ENCODE measurements at regions not wholly inside any gene's neighbourhood (a gene's known extent, or its start where the extent isn't known, plus 50 kb on each side); places are given as distances from the start of the nearest gene placed in this dataset.
A peak's percentile ranks its signal among the peaks of the same experiment; 100 is the strongest.

DNA sequence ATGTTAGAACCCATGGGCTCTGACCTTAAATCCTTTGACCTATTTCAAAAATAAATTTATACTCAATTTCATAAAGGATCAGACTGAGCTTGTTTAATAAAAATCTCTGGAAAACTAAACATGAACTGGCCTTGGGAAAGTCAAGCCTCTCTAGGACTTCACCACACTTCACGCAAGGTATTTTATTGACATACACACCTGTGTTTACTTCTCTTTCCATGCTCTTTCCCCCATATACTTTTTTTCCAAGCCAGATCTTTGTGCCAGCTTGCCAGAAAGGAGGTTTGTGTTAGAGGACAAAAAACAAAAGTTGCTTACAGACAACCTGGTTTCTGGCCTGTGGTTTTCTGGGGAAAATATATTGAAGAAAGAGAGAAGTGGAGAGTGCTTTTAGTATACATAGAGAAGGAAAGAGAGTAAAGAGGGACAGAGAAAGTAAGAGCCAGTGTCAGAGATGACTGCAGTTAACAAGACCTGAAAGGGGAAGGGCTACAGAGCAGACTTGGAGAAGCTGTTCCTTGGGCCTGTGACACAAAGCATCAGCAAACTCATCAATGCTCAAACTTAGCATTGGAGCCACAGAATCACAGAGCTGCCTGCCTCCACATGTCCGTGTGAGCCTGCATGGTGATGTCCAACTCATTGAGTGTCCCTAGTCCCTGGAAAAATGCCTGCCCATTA is 77.3 kb upstream of the TMTC2 start:
- intact Hi-C loops (cut with micrococcal nuclease; ENCODE audit: unreplicated experiment): no loop called here
- POLR2A ChIA-PET (ENCODE audit: unreplicated experiment): no interaction called here
- Histone ChIP-seq H3K36me3 (ENCODE audit: low read depth) (no peaks in the 10 kb centered on the region), H3K27ac (no peak overlapping the region), H3K79me2 (ENCODE audit: low read depth) (no peaks in the 10 kb centered on the region), H3K9me2 (ENCODE audit: insufficient read depth) (no peaks in the 10 kb centered on the region; the same call in 1 of the 2 replicates), H3K4me3 (no peak overlapping the region), H3K27me3 (ENCODE audit: insufficient read depth, low read depth) (no peaks in the 10 kb centered on the region), H3K9me3 (ENCODE audit: insufficient read depth, low read depth) (no peaks in the 10 kb centered on the region; the same call in 1 of the 2 replicates), H3F3A (ENCODE audit: insufficient read depth, low read depth) (no peaks in the 10 kb centered on the region), H3K4me1 (replicated peaks; ENCODE audit: insufficient read depth) (peaks cover 14% of the 10 kb centered on the region), H3K4me2 (no peak overlapping the region), H4K20me1 (ENCODE audit: insufficient read depth) (no peaks in the 10 kb centered on the region), H2AFZ (peak overlapping the region; percentile 39; the same call in 1 of the 2 replicates)
- CTCF ChIA-PET: no interaction called here
- TF ChIP-seq EZH2 (IDR thresholded peaks at IDR 0.05; ENCODE audit: low read depth): no peak
- TF ChIP-seq, protein P1, sequence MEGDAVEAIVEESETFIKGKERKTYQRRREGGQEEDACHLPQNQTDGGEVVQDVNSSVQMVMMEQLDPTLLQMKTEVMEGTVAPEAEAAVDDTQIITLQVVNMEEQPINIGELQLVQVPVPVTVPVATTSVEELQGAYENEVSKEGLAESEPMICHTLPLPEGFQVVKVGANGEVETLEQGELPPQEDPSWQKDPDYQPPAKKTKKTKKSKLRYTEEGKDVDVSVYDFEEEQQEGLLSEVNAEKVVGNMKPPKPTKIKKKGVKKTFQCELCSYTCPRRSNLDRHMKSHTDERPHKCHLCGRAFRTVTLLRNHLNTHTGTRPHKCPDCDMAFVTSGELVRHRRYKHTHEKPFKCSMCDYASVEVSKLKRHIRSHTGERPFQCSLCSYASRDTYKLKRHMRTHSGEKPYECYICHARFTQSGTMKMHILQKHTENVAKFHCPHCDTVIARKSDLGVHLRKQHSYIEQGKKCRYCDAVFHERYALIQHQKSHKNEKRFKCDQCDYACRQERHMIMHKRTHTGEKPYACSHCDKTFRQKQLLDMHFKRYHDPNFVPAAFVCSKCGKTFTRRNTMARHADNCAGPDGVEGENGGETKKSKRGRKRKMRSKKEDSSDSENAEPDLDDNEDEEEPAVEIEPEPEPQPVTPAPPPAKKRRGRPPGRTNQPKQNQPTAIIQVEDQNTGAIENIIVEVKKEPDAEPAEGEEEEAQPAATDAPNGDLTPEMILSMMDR (conservative IDR thresholded peaks at IDR 0.05): no peak
- BruUV-seq (replicated peaks): no TSS peak
- DNase-seq: no peak

DNA sequence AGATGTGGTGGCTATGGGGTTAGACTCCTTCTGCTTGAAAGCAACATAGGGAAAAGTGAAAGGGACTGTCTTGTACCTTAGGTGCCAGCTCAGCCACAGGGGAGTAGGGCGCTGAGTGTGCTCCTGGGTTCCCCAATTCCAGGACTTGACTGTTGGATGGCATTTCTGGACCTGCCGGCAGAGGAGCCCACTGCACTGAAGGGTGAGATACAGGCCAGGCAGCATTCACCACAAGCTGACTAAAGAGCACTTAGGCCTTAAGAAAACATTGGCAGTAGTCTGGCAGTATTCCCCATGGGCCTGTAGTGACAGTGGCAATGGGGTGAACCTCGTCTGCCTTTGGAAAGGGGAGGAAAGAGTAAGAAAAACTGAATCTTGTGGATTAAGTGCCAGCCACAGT is 67.1 kb upstream of the TMTC2 start:
- POLR2A ChIA-PET (ENCODE audit: unreplicated experiment): no interaction called here
- H2AFZ ChIP-seq: no peak overlapping the region
- no TSS peak for BruUV-seq (replicated peaks)
- H3K79me2 ChIP-seq (ENCODE audit: low read depth): no peaks in the 10 kb centered on the region
- H3K4me1 ChIP-seq (replicated peaks; ENCODE audit: insufficient read depth): no peaks in the 10 kb centered on the region
- H3K36me3 ChIP-seq (ENCODE audit: low read depth): no peaks in the 10 kb centered on the region
- H3K4me3 ChIP-seq: no peak overlapping the region
- no peaks in the 10 kb centered on the region for H3F3A ChIP-seq (ENCODE audit: insufficient read depth, low read depth)
- TF ChIP-seq, protein P1 (conservative IDR thresholded peaks at IDR 0.05): no peak
- no peak for TF ChIP-seq EZH2 (IDR thresholded peaks at IDR 0.05; ENCODE audit: low read depth)
- no peaks in the 10 kb centered on the region for H3K27me3 ChIP-seq (ENCODE audit: insufficient read depth, low read depth)
- no peak for DNase-seq
- H3K9me2 ChIP-seq (ENCODE audit: insufficient read depth): no peaks in the 10 kb centered on the region
- no peaks in the 10 kb centered on the region for H3K9me3 ChIP-seq (ENCODE audit: insufficient read depth, low read depth)
- H4K20me1 ChIP-seq (ENCODE audit: insufficient read depth): no peaks in the 10 kb centered on the region
- intact Hi-C loops (cut with micrococcal nuclease; ENCODE audit: unreplicated experiment): loop anchor here (10.0 kb wide), 1 partner anchor 975 kb away; no protein-coding TSS in a partner anchor
- no peak overlapping the region for H3K4me2 ChIP-seq
- no peak overlapping the region for H3K27ac ChIP-seq
- CTCF ChIA-PET: no interaction called here

DNA sequence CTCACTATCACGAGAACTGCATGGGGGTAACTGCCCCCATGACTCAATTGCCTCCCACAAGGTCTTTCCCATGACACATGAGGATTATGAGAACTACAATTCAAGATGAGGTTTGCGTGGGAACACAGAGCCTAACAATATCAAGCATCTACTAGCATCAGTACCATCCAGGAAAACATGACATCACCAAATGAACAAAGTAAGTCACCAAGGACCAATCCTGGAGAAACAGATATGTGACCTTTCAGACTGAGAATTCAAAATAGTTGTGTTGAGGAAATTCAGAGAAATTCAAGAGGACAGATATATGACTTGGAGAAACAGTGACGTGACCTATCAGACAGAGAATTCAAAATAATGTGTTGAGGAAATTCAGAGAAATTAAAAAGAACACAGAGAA is 65.8 kb upstream of the TMTC2 start:
- Histone ChIP-seq H4K20me1 (ENCODE audit: insufficient read depth) (no peaks in the 10 kb centered on the region), H3K9me3 (ENCODE audit: insufficient read depth, low read depth) (no peaks in the 10 kb centered on the region), H2AFZ (no peak overlapping the region), H3K79me2 (ENCODE audit: low read depth) (no peaks in the 10 kb centered on the region), H3K36me3 (ENCODE audit: low read depth) (no peaks in the 10 kb centered on the region), H3K4me2 (no peak overlapping the region), H3K27me3 (ENCODE audit: insufficient read depth, low read depth) (no peaks in the 10 kb centered on the region), H3K9me2 (ENCODE audit: insufficient read depth) (no peaks in the 10 kb centered on the region), H3K4me1 (replicated peaks; ENCODE audit: insufficient read depth) (no peaks in the 10 kb centered on the region), H3K4me3 (no peak overlapping the region), H3F3A (ENCODE audit: insufficient read depth, low read depth) (no peaks in the 10 kb centered on the region), H3K27ac (no peak overlapping the region)
- ChIA-PET POLR2A (ENCODE audit: unreplicated experiment) (interaction anchor here (0.5 kb wide), 1 partner anchor 249 kb away, joined by 3 read pairs; no protein-coding TSS in a partner anchor), CTCF (no interaction called here)
- DNase-seq: no peak
- intact Hi-C loops (cut with micrococcal nuclease; ENCODE audit: unreplicated experiment): loop anchor here (10.0 kb wide), 1 partner anchor 976 kb away; no protein-coding TSS in a partner anchor
- BruUV-seq (replicated peaks): no TSS peak
- no peak for TF ChIP-seq EZH2 (IDR thresholded peaks at IDR 0.05; ENCODE audit: low read depth)
- TF ChIP-seq, protein P1 (conservative IDR thresholded peaks at IDR 0.05): no peak

Measured in PC-9 (cell line).